HFF-Myc (cell line): ENCODE measurements at regions not wholly inside any gene's neighbourhood (a gene's known extent, or its start where the extent isn't known, plus 50 kb on each side); places are given as distances from the start of the nearest gene placed in this dataset.

Experiments used
- DNase-seq: peaks from one replicate; pipeline ENCODE4 v3.0.0-alpha.2; 2011; ENCODE audit warnings: low read depth; ENCODE audit errors: extremely low read depth
- H3K4me3 ChIP-seq: replicated peaks from 2 replicates; pipeline ENCODE4 v1.5.1; 2011; ENCODE audit warnings: low read depth, mild to moderate bottlenecking, control low read depth, low read length
- CTCF ChIP-seq: IDR thresholded peaks from 2 replicates; pipeline ENCODE4 v1.5.1; 2012; ENCODE audit warnings: mild to moderate bottlenecking, low read depth, low read length, control low read depth; ENCODE audit errors: missing control alignments

DNA sequence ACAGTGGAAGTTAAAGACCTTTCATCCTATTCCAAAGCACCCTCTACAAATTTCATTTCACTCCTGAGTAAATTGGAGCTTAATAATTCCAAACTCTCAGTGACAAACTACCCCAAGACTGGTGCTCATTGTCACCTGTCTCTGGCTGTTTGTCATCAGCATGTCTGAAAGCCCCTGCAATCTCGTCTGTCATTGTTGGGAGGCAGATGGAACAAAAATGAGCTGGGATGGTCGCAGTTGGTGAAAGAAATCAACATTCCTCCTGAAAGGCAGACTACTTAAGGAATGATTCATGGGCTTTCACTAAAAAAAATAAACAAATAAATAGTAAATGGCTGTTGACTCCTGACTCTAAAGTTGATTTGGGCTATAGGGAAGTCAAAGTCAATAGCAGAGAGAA lies 69.7 kb upstream of the PALS2 start:
- TF ChIP-seq CTCF = no peak
- H3K4me3 ChIP-seq = no peak overlapping the region
- DNase-seq = no peak

DNA sequence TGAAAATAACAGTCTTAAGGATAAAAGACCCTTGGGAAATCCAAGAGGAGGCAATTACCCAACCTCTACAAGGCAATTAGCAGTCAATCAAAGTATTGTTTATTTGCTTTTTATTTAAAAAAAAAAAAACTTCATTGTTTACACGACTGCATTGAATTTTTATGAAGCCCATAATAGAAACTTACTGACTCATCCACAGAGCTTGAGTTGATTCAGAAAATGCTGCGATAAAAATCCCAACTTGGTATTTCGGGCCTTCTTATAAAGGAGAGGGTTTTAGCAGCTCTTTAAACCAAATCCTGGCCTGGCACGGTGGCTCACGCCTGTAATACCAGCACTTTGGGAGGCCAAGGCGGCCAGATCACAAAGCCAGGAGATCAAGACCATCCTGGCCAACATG lies 69.2 kb upstream of the PALS2 start:
- no peak for DNase-seq
- TF ChIP-seq CTCF = no peak

GRCh38 chr7:24504836-24505235 lies 68.4 kb upstream of the PALS2 start:
- DNase-seq = no peak
- H3K4me3 ChIP-seq = no peak overlapping the region
- no peak for TF ChIP-seq CTCF

More for the DNA sequence above, 69.2 kb upstream of the PALS2 start:
- H3K4me3 ChIP-seq = no peak overlapping the region

DNA sequence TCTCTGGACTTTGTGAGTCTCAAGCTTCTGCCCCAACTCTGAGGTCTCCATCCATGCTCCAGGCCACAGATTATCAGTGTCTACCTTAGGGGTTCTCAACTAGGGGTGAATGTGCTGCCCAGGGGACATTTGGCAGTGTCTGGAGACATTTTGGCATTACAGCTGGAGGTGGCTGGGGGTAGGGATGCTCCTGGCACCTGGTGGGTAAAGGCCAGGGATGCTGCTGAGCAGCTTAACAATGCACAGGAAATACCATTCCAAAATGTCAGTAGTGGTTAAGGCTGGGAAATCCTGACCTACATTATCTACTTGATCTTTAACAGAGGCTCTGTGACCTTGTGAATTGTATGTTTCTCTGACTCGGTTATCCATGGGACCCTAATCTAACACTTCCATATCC lies 67.3 kb upstream of the PALS2 start:
- H3K4me3 ChIP-seq = no peak overlapping the region
- no peak for DNase-seq
- no peak for TF ChIP-seq CTCF

GRCh38 chr7:24508316-24508715 lies 64.9 kb upstream of the PALS2 start:
- no peak for DNase-seq
- no peak for TF ChIP-seq CTCF
- no peak overlapping the region for H3K4me3 ChIP-seq

GRCh38 chr7:24510759-24511158 lies 62.5 kb upstream of the PALS2 start:
- H3K4me3 ChIP-seq = no peak overlapping the region
- TF ChIP-seq CTCF = no peak
- no peak for DNase-seq

DNA sequence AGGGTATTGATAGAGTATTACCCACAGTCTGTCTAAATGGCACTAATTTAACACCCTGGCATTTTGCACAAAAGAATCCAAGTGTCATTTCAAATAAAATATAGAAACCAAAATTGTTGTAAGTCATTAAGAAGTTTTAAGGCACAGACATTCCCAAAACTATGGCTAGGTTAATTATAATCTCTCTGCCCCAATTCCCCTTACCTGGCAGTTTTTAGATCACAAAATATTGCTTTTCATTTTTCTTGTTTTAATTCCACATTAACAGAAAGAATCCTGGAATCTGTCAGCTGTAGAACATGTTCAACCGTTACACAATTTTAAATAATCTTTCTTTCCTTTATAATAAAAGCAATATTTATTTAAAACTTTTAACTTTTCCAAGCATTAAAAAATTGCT lies 56.1 kb upstream of the PALS2 start:
- TF ChIP-seq CTCF = no peak
- H3K4me3 ChIP-seq = no peak overlapping the region
- DNase-seq = no peak
